Body of pancreas (tissue), 4 donors: ENCODE measurements at regions not wholly inside any gene's neighbourhood (a gene's known extent, or its start where the extent isn't known, plus 50 kb on each side); places are given as distances from the start of the nearest gene placed in this dataset.

ENCODE experiments used
- POLR2A ChIP-seq, 3 donors: fragments of 450-650 bp; IDR thresholded peaks; one replicate each; pipeline ENCODE4 v1.6.1; 2016; ENCODE audit warnings: antibody characterized with exemption in 3 of 3, mild to moderate bottlenecking in 2 of 3
- TF ChIP-seq, protein P1 (sequence below), 7 experiments: fragments of 450-650 bp in 4 of 7; fragments of 200-600 bp in 3 of 7; sonication (generic) in 3 of 7; IDR thresholded peaks; one replicate each; pipeline ENCODE4 v1.5.1; 2016 to 2019; ENCODE audit warnings: antibody characterized with exemption in 7 of 7

- TF ChIP-seq, protein P1, sequence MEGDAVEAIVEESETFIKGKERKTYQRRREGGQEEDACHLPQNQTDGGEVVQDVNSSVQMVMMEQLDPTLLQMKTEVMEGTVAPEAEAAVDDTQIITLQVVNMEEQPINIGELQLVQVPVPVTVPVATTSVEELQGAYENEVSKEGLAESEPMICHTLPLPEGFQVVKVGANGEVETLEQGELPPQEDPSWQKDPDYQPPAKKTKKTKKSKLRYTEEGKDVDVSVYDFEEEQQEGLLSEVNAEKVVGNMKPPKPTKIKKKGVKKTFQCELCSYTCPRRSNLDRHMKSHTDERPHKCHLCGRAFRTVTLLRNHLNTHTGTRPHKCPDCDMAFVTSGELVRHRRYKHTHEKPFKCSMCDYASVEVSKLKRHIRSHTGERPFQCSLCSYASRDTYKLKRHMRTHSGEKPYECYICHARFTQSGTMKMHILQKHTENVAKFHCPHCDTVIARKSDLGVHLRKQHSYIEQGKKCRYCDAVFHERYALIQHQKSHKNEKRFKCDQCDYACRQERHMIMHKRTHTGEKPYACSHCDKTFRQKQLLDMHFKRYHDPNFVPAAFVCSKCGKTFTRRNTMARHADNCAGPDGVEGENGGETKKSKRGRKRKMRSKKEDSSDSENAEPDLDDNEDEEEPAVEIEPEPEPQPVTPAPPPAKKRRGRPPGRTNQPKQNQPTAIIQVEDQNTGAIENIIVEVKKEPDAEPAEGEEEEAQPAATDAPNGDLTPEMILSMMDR (IDR thresholded peaks at IDR 0.05) = no peak
- no peak for TF ChIP-seq POLR2A (IDR thresholded peaks at IDR 0.05)
These were observed 55.9 kb downstream of the OLIG1 start for GRCh38 chr21:33125680-33126375.
